DMS79 treated with DMSO at 0.1 percent for 48 hours (cell line): ENCODE measurements at regions not wholly inside any gene's neighbourhood (a gene's known extent, or its start where the extent isn't known, plus 50 kb on each side); places are given as distances from the start of the nearest gene placed in this dataset.

Source experiments
- DNase-seq: peaks from one replicate; lab custom pipeline; 2025; lab: John Stamatoyannopoulos, UW

DNA sequence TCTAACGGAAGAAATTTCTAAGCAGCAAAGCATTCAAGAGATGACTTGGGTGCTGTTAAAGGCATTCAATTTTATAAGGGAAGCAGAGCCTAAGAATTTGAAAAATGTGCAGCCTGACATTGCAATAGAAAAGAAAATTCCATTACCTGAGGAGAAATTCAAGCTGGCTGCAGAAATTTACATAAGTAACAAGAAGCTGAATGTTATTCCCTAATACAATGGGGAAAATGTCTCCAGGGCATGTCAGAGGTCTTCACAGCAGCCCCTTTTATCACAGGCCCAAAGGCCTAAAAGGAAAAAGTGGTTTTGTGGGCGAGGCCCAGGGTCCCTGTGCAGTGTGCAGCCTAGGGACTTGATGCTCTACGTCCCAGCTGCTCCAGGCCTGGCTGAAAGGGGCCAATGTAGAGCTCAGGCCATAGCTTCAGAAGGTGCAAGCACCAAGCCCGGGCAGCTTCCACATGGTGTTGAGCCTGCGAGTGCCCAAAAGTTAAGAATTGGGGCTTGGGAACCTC is 306.7 kb downstream of the RDH14 start:
- no peak for DNase-seq

DNA sequence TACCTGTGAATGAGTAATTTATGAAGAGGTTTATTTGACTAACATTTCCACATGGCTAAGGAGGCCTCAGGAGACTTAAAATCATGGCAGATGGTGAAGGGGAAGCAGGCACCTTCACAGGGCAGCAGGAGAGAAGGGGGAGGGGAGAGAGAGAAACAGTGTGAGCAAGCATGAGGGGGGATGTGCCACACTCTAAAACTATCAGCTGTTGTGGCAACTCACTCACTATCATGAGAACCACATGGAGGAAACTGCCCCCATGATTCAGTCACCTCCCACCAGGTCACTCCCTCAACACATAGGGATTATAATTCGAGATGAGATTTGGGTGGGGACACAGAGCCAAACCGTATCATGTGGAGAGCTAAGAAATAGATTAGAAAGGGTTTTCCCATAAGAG is 309.0 kb downstream of the RDH14 start:
- DNase-seq: no peak

DNA sequence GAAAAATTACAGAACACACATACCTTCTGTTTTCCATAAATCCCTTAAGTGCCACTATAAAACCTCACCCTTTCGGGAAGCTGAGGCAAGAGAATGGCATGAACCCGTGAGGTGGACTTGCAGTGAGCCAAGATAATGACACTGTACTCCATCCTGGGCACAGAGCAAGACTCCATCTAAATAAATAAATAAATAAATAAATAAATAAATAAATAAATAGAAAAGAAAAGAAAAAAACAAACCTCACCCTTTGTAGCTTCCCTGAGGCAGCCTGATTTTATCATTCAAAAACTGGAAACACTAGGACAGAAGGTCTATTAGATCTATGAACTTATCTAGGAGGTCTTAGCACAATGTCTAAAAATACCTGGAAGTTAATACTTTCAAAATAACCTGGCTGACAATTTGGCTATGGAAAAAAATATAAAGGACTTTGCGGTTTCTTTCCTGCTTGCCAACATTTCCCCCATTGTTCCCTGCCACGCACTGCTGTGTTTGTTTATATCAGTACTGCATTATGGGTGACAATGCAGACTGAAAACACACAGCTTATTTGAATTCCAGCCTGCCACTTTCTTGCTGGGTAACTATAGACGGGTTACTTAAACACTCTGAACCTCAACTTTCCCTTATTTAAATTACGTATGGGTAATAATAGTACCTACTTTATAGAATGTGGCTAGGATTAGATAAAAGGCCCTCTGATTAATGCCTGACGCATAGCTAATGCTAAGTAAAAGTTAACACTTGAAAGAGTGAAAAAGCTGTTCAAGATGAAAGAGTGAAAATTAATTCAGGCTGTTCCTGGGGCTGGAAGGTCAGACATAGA is 313.0 kb downstream of the RDH14 start:
- no peak for DNase-seq

DNA sequence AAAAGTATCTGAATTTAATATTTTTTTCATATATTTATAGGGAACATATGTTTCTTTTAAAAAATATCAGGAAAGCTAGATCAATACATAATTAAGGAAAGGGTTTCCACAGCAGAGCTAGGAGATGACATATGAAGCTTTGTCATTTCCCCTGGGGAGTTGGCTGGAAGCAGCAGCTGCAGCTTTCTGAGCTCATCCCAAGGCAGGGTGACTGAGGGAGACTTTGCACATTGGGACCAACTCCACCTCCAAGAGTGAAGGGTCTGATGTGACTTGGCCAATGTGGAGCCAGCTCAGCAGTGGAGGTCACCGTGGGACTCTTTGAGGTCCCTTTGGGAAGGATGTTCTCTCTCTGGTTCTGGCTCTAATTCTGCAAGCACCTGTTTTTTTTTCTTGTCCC is 315.1 kb downstream of the RDH14 start:
- no peak for DNase-seq

DNA sequence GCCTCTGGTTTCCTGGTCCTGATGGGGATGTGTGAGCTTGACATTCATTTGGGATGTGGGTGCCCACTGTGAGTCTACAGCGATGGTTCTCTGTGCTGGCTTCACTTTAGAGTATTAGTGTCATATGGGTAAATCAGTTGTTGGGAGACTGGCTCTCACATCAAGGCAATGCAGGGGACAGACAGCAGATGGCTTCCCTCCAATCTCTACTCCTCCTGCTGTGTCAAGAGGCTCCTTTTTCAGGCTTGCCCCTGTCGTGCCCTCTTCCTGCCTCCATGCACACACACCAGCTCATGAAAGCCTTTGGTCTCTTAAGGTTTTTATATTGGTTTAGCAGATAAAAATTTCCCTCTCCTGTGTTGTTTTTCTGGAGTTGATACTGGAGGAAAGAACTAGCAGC is 315.6 kb downstream of the RDH14 start:
- no peak for DNase-seq

DNA sequence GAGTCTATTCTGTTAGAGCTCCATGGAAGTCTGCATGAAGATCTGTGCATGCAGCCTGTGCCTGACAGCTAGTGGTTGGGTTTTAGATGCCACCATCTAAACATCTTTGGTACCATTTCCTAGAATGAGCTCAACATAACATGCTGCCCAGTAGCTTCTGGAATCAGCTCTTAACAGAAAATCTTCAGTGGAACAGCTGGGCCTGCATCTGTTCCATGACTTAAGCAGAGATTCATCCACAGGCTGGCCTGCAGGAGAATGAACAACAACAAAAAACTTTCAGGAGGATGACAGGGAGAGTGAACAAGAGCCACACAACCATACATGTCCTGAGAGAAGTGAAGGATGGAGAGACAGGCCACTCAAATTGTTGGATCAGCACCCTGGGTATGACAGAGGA is 316.6 kb downstream of the RDH14 start:
- DNase-seq: no peak

DNA sequence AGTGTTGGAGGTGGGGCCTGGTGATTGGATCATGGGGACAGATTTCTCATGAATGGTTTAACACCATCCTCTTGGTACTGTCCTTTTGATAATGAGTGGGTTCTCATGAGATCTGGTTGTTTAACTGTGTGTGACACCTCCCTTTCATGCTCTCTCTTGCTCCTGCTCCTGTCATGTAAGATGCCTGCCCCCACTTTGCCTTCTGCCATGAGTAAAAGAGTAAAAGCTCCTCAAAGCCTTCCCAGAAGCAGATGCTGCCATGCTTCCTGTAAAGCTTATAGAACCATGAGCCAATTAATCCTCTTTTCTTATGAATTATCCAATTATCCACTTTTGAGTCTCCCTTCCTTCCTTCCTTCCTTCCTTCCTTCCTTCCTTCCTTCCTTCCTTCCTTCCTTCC is 317.7 kb downstream of the RDH14 start:
- DNase-seq: no peak

DNA sequence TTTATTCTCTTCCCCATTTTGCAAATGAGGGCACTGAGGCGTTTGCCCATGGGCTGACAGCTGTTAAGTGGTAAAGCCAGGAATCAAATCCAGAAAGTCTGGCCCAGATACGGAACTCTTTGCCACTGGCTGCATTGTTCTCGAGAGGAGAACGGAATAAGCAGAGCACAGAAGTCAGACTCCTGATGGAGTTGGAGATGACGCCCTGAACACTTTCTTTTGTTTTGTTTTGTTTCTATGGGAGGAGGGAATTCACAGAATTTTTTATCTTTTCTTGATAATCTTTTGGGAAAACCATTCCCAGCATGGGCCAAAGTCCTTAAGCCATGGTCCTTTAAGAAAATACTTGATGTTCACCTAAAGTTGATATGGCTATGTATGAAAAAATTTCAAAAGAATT is 322.2 kb downstream of the RDH14 start:
- no peak for DNase-seq

DNA sequence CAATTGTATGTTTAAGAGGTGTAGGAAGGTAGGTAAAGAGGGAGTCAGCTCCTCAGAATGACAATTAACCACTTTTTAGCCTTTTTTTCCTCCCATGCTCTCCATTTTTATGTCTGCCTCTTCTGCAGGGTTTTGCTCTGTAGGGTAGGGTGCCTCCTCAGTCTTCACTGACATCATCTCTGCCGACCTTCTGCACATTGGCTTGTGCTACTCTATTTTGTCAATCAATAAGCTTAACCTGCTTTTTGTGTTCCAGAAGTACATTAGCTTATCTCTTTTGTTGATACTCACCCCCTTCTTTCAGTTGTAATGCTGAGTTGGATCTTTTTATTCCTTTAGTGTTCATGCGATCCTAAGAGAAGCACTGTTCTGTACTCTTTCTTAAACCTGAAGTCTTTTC is 323.2 kb downstream of the RDH14 start:
- DNase-seq: no peak

DNA sequence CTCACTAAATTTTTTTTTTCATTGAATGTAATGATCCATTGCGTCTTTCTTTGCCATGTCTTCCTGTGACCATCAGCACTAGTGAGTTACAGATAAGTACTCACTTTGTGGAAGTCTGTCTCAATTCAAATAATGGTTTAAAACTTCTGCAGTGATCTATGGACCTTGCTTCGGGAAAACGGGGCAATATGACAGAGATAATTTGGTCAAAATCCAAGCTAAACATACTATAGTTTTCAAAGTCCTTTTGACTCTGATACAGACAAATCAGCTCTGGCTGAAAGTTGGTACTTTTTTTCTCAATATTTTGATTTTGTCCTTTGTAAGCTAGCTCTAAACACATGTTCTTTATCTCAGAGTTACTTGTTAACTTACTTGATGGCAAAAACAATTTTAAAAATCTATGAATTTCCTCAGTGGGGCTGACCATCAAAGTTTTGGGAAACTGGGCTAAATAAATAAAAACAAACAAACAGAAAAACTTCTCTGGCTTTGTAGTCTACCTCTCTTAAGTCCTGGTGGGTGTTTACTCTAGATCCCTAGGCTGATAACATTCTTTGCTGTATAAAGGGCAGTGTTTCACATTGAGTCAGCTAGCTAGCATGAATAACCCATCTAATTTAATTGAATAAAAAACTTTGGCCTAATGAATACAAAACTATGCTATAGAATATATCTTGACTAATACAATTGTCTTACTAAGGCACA is 327.6 kb downstream of the RDH14 start:
- DNase-seq: no peak

DNA sequence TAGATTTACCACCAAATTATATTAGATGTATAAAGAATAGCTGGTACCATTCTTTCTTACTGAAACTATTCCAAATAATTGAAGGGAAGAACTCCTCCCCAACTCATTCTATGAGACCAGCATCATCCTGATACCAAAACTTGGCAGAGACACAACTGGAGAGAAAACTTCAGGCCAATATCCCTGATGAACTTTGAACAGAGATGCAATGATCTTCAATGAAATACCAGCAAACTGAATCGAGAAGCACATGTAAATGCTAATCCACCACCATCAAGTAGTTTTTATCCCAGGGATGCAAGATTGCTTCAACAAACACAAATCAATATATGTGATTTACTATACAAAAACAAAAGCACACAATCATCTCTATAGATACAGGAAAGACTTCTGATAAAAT is 329.8 kb downstream of the RDH14 start:
- DNase-seq: no peak

DNA sequence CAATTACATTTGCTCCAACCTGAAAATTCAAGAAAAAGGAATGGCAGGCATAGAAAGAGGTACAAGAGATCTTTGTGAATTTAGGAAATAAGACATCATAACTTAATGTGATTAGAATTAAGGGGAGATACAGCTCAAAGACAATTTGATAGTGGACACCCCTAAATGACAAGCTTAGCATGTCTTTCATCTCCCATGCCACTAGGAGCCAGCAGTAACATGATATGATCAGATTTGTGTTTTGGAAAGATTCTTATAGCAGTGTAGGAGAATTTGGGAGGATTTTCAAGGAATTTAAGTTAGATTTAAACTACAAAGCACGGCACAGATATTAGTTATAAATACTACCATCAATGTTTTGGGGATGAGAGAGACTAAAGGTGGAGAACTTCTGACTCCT is 340.8 kb downstream of the RDH14 start:
- no peak for DNase-seq

DNA sequence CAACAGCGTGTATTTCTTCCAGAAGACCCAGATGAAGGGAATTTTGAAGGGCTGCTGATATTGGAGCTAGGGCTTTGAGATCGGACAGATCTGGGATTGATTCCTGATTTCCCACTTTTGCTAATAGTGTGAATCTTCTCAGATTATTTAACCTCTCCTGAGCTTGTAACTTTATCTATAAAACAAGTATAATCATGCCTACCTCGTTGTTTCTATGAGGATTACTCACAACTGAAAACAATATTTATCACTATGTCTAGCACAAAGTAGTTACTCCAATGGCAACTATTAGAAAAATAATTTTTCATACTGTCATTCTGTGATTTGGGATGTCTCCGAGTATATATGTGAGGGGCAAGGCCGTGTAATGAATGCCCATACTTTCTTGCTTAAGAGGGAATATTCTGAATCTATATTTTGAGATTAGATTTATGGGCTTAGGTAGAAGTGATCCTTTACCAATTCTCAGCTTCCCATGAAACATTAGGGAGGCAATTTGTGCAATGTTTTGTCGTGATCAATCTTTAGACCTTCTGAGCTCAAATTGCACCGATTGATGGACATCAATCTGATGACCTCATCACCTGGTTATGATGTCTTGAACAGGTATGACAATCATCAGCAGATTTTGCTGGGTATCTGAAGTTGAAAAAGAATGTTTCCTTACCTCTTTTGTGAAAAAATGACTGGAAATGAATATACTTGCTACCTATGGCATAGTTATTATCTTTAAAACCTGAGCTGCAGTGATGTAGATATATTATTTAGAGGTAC is 339.9 kb downstream of the KCNS3 start:
- DNase-seq: no peak

DNA sequence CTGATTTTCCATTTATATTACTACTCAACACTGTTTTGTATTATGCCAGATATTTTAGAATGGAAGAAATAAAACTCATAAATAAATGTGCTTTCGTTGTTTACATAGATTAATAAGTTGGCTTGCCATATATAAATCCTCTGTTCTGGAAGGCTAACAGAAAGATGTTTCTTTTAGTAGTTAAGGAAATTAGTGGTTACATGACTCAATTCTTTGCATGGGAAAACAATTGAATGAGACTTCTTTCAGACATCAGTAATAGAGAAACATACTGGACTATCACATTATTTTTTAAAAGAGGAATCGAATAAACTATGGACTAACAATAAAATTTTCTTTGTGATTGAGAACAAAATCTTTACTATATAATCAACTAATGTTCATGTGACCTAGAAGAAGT is 336.5 kb downstream of the KCNS3 start:
- DNase-seq: no peak

DNA sequence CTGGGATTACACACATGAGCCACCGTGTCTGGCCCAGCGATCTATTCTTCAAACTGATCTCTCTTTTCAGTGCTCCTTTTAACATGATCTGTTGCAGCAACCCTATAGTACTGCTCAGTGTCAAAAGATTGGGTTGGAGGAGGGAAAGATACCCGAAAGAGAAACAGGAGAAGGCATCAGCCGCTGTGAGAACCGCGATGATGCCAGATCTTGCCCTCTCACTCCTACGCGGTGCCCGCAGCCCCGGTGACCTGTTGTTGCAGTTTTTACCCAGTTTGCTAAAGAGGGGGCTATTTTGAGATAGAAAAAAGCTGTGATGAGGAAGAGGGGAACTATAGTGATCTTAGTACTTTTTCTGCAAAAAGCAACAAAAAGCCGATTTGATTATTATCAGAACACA is 335.5 kb downstream of the KCNS3 start:
- DNase-seq: no peak

DNA sequence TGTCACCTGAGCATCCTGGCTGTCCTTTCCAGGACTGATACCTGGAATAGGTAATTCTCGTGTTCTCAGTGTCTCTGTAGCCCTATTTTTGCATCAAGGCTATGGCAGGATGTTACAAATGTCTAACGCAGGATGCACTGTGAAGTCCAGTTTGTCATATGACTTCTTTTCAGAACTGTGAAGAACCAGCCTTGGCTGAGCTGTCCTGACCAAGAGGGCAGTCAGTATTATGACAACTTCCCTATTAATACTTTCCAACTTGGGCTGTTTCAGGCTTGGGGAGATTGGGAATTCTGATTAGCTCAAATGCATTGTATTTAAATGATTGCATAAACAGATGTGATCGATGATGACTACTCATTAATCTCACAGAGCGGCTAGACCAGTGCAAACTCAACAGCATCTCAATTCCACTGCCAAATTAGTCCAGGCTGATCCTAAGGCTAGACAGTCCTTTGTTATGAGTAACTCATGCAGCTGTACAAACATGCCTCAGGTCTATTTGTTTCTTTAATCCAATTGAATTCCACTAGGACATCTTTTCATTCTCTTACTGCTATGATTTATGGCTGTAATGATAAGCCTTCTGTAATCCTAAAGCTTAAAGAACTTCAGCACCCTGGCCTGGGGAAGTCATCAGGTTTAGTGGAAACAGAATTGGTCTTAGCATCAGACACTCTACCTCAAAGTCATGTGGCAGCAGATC is 331.6 kb downstream of the KCNS3 start:
- DNase-seq: no peak

DNA sequence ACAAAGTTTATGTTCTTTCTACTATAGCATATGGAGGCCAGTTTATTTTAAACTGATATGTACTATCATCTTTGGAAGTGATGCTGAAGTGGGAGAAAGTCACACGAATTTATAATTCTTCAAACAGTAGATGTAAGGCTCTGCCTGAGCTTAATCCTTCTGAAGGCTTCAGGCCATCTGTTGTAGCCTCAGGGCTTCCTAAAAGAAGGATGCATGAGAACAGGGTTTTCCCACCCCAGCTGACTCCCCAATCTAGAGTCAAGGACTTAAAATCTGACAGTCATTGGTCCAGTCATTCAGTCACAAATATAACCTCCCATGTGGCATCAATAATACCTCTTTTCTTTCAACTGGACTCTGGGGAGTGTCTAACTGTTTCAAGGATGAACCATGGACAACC is 330.5 kb downstream of the KCNS3 start:
- no peak for DNase-seq

DNA sequence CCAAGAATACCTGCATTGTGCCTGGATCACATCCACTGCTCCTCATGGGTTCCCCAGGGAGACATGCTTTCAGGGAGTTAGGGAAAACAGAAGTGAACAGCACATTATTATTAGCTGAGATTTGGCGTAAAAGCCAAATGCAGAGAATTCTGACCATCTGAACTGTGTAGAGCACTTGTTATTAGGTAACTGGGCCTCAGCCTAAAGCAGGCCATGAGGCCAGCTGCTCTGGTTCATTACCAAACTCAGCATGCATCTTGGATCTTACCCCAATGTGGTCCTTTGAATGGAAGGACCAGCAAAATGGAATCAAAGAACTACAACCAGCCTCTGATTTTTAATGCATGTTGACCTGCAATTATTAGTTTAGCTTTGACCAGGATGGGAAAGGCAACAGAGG is 322.3 kb downstream of the KCNS3 start:
- no peak for DNase-seq

DNA sequence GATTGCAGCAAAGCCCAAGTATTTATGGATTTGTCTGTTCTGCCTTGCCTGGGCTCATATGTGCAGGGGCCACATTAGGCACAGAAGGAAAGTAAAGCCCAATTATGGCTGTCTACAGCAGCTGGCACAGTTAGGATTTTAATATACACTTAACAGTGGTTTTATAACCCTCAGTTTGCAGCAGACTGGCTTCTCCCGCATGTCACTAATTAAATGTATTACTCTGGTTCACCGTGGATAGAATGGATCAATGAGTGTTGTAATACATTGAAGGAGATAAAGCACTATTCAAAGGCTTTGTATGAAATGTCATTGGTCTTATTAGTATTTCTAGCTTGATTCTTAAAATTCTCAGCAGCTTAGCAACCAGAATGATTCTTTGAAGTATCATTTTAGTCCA is 320.2 kb downstream of the KCNS3 start:
- no peak for DNase-seq

DNA sequence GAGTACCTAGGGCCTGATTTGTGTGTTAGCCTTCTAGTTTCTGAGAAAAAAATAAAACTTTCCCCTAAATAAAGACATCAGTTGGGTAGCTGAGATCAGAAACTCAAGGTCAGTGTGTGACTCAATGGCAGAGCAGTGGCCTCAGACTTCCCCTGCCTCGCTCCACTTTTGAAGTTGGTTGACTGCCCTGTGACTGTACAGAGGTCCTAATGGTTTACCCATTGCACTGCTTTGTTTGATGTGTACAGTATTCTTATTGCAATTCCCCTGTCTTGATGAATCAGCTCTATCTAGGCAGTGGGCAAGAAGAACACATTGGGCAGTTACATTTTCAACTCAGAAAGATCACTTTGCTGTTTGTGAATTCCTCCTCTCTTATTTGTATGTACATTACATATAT is 315.7 kb downstream of the KCNS3 start:
- DNase-seq: no peak

DNA sequence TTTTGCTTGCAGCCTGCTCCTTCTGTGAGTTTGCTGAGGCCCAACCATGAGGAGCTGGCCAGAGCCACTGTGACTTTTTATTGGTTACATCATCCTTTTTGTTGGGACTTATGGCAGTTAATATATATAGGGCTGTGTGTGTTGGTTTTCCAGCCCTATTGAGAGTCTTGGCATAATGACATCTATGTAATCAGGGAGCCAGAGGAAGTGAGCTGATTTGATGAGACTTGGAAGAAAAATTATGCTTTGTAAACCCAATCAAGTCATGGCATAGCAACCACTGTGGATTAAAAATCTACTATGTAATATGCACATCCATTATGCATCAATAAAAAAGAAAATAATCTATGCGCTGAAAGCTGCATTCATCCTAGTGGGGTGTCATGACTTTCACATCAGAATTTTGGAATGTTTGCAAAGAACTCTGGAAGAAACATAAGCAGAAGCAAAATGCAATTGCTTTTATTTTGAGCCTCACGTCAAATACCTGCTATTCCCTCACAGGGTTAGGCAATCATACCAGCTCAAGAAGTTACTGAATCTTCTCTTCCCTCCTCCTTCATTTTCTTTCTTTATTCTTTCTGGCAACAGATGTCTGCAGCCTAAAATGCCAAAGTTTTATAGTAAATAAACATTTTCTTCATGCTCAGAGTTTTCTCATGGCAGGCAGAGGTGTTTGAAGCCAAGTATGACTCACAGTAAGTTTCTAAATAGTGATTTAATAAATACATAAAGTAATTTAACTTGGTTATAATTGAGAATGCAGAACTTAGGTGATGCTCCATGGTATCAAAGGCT is 308.5 kb downstream of the KCNS3 start:
- no peak for DNase-seq
